ENCODE measurements at regions not wholly inside any gene's neighbourhood (a gene's known extent, or its start where the extent isn't known, plus 50 kb on each side); places are given as distances from the start of the nearest gene placed in this dataset.
"Not testable (repeated sequence)": the region's sequence is repeated elsewhere in the genome, so short reads cannot be mapped to it uniquely, and the experiment has no call there.

DNA sequence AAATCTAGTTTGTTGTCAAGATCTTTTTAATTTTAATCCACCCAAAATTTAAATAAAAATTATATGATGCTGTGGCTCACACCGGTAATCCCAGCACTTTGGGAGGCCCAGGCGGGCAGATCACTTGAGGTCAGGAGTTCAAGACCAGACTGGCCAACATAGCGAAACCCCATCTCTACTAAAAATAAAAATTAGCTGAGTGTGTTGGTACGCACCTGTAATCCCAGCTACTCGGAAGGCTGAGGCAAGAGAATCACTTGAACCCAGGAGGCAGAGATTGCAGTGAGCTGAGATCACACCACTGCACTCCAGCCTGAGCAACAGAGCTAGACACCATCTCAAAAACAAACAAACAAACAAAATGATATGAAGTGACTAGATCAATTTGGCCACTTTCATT, 253.0 kb upstream of the MGMT start:
- H3K9me3 Mint-ChIP-seq; H3K36me3 Mint-ChIP-seq (ENCODE audit: low read depth); CTCF ChIA-PET; H3K4me1 Mint-ChIP-seq; H3K27ac Mint-ChIP-seq; H3K4me3 Mint-ChIP-seq; POLR2A ChIA-PET; H3K27me3 Mint-ChIP-seq; DNase-seq: not testable (repeated sequence)

DNA sequence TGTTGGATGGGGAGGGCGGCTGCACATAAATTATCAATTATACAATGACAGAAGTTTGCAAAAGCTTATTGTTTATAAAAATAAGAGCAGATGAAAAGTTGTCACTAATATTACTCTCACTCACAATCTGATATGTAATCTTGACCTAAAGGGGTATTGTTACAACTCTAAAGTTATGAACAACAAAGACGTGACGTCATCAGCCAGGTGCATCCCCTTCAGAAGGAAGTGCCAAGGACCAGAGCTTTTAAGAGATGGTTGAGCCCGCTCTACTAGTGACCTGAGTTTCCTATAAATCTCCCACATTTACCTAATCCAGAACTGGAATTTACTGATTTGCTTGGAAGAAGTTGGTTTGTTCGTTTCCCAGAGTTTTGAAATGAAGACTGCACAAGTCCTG, 247.7 kb upstream of the MGMT start:
- Mint-ChIP-seq H3K27ac (no peak overlapping the region), H3K4me3 (no peak overlapping the region), H3K9me3 (no peaks in the 10 kb centered on the region), H3K27me3 (no peaks in the 10 kb centered on the region), H3K36me3 (ENCODE audit: low read depth) (no peaks in the 10 kb centered on the region), H3K4me1 (no peaks in the 10 kb centered on the region)
- CTCF ChIA-PET, result interaction anchor here (0.7 kb wide), 1 partner anchor 9 kb away, joined by 3 read pairs; no protein-coding TSS in a partner anchor
- POLR2A ChIA-PET, result no interaction called here
- DNase-seq, result no peak

DNA sequence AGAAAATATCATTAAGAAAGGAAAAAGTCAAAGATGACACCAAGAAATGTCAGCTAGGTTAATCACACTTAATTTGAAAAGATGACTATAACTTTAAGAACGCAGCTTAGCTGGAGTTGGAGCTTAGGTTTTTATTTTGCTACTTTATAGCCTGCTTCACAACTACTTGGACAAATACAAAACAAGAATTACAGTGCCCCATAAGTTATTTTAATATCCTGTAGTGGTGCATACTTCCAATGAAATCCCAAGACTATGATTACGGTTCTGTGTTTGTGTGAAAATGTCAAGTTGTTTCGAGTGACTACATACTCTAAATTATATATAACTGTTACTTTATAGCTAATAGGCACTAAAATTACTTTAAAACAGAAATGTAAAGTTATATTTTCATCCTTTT, 244.6 kb upstream of the MGMT start:
- ChIA-PET POLR2A (no interaction called here), CTCF (no interaction called here)
- Mint-ChIP-seq H3K36me3 (ENCODE audit: low read depth) (no peaks in the 10 kb centered on the region), H3K27me3 (no peaks in the 10 kb centered on the region), H3K4me3 (no peak overlapping the region), H3K27ac (no peak overlapping the region), H3K4me1 (no peaks in the 10 kb centered on the region), H3K9me3 (peaks cover 9% of the 10 kb centered on the region)
- DNase-seq, result no peak

DNA sequence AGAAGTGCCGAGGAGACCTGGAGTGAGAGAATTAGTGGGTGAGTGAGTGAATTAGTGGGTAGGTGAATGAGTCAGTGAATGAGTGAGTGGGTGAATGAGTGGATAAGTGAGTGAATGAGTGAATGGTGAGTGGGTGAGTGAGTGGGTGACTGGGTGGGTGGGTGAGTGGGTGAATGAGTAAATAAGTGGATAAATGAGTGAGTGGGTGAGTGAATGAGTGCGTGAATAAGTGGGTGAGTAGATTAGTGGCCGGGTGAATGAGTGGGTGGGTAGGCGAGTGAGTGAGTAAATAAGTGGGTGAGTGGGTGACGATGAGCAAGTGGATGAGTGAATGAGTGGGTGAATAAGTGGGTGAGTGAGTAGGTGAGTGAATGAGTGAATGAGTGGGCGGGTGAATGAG, 243.7 kb upstream of the MGMT start:
- Mint-ChIP-seq H3K27ac (no peak overlapping the region), H3K4me3 (no peak overlapping the region), H3K27me3 (no peaks in the 10 kb centered on the region), H3K36me3 (ENCODE audit: low read depth) (no peaks in the 10 kb centered on the region), H3K4me1 (no peaks in the 10 kb centered on the region), H3K9me3 (peaks cover 9% of the 10 kb centered on the region)
- DNase-seq, result no peak
- POLR2A ChIA-PET, result no interaction called here
- CTCF ChIA-PET, result no interaction called here

DNA sequence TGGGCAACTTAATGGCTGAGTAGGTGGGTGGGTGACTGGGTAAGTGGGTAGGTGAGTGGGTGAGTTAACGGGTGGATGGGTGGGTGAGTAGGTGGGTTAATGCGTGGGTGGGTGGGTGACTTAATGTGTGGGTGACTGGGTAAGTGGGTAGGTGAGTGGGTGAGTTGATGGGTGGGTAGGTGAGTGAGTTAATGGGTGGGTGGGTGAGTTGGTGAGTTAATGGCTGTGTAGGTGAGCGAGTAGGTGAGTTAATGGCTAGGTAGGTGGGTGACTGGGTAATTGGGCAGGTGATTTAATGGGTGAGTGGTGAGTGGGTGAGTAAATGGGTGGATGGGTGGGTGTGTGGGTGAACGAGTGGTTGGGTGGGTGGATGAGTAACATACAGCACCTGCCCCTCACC, 243.0 kb upstream of the MGMT start:
- Mint-ChIP-seq H3K27me3 (no peaks in the 10 kb centered on the region), H3K9me3 (peaks cover 9% of the 10 kb centered on the region), H3K27ac (no peak overlapping the region), H3K4me3 (no peak overlapping the region), H3K36me3 (ENCODE audit: low read depth) (no peaks in the 10 kb centered on the region), H3K4me1 (no peaks in the 10 kb centered on the region)
- no peak for DNase-seq
- POLR2A ChIA-PET, result no interaction called here
- CTCF ChIA-PET, result no interaction called here

DNA sequence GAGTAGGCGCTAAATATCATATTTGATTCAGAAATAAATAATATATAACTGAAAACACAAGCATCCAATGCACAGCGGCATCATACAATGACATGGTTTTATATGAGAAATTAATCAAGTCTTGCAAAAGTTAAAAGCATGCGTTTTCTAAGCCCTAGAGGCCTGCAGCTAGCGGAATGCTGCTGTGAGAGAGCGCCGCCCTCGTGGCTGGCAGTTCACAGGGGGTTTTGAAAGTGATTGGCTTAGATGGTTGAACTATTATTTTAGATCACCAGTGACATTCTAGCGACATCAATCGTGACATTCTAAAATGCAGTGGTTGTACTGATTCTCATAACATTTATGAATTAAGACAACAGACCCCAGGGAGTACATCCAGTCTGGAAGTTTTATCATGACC, 235.2 kb upstream of the MGMT start:
- POLR2A ChIA-PET, result no interaction called here
- CTCF ChIA-PET, result no interaction called here

DNA sequence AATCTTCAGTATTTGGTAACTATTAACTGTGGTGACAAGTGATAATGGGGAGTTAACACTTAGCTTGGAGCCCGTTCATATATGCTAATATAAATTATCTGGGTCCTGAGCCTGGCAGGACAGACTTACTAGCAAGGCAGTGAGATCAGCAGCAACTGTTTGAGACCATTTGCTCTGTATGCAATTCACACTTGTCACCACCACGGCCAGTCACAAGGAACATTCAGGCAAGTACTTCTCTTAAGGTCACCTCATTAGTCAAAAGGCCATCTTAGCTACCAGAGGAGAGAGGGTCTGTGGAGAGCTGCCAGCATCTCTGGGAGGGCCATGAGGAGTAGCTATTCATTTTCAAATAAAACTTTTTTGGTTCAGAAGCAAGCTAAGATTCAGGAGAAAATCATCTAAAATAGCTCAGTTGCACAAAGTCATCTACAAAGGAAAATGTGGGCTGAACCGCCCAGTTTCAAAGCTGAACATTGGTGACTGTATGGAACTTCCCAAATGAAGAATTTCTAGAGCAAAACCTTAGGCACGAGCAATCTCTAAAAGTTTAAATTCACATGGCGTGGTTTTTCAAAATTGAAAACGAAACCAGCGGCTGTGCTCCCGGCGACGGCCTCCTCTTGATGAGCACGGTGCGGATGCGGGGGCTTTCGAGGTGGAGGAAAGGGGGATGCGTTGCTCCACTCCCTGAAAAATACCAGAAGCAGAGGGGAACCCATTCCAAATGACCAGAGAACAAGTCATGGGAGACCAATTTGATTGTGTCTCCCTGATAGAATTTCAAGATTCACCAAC, 233.5 kb upstream of the MGMT start:
- H3K27ac Mint-ChIP-seq, result no peak overlapping the region
- H3K36me3 Mint-ChIP-seq (ENCODE audit: low read depth), result no peaks in the 10 kb centered on the region
- CTCF ChIA-PET, result no interaction called here
- POLR2A ChIA-PET, result no interaction called here
- no peak for DNase-seq
- peak overlapping the region; percentile 25 for H3K4me3 Mint-ChIP-seq
- H3K9me3 Mint-ChIP-seq, result peaks cover 3% of the 10 kb centered on the region
- no peaks in the 10 kb centered on the region for H3K4me1 Mint-ChIP-seq
- H3K27me3 Mint-ChIP-seq, result no peaks in the 10 kb centered on the region

More for the DNA sequence above, 235.2 kb upstream of the MGMT start:
- Mint-ChIP-seq H3K27ac (no peak overlapping the region), H3K27me3 (no peaks in the 10 kb centered on the region), H3K36me3 (ENCODE audit: low read depth) (no peaks in the 10 kb centered on the region), H3K4me3 (no peak overlapping the region), H3K4me1 (no peaks in the 10 kb centered on the region), H3K9me3 (peaks cover 7% of the 10 kb centered on the region)
- DNase-seq, result no peak

DNA sequence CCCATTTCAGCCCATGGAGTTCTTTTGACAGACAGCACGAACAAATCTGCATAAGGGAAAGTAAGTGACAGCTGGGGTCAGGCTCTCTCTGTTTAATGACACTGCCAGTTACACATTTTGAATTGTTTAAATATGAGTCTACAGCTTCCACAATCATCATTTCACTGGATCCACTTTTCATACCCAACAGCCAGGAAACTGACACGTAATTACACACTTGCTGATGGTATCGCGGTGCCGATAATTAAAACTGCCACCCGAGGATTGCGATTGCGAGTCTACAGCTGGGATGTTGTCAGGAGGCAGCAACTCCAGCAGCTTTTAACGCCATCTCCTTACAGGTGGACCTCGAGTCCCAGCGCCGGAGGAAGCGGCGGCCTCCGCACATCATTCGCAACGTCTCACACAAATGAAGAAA, 230.8 kb upstream of the MGMT start:
- no peak overlapping the region for H3K27ac Mint-ChIP-seq
- H3K4me1 Mint-ChIP-seq, result no peaks in the 10 kb centered on the region
- no peaks in the 10 kb centered on the region for H3K27me3 Mint-ChIP-seq
- DNase-seq, result no peak
- no peak overlapping the region for H3K4me3 Mint-ChIP-seq
- ChIA-PET POLR2A (no interaction called here), CTCF (no interaction called here)
- no peaks in the 10 kb centered on the region for H3K36me3 Mint-ChIP-seq (ENCODE audit: low read depth)
- H3K9me3 Mint-ChIP-seq, result no peaks in the 10 kb centered on the region

DNA sequence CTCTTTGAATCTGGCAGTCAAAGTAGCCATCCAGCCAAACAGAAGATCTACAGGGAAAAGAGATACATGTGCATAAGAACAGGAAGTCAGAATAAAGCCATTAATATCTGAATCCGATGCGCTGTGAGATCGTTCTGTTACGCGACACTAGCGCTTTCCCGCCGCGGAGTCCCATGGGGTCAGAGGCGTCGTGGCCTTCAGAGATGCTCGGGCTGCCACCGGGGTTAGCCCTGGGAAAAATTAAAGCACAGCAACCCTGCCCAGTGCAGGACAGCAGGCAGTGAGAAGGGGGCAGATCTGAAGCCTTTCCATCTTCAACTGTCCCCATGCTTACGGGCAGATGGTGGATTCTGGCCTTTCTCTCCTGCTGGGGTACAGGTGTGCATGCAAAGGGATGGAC, 225.6 kb upstream of the MGMT start:
- ChIA-PET CTCF (no interaction called here), POLR2A (no interaction called here)
- Mint-ChIP-seq H3K36me3 (ENCODE audit: low read depth) (no peaks in the 10 kb centered on the region), H3K4me3 (no peak overlapping the region), H3K27ac (no peak overlapping the region), H3K27me3 (no peaks in the 10 kb centered on the region), H3K4me1 (no peaks in the 10 kb centered on the region), H3K9me3 (no peaks in the 10 kb centered on the region)
- DNase-seq, result no peak

DNA sequence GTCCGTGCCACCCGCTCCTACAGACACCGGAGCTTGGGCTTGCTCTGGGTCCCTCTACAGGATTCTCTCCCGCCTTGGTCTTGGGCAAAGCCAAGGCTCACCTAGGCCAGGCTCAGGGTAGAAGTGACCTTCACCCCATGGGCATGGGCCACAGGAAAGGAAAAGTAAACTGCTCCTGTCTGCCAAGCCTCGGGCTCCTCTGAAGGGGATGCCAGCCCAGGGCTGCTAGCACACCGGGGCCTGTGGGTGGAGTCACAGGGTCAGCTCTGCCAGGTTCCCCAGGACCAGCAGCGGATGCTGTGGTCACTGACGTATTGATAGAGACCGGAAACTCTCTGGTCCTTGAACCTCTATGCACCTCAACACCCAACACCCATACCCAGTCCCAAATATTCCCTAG, 222.7 kb upstream of the MGMT start:
- Mint-ChIP-seq H3K36me3 (ENCODE audit: low read depth) (no peaks in the 10 kb centered on the region), H3K4me1 (no peaks in the 10 kb centered on the region), H3K27ac (no peak overlapping the region), H3K9me3 (no peaks in the 10 kb centered on the region), H3K27me3 (no peaks in the 10 kb centered on the region), H3K4me3 (no peak overlapping the region)
- no peak for DNase-seq
- ChIA-PET CTCF (no interaction called here), POLR2A (no interaction called here)

DNA sequence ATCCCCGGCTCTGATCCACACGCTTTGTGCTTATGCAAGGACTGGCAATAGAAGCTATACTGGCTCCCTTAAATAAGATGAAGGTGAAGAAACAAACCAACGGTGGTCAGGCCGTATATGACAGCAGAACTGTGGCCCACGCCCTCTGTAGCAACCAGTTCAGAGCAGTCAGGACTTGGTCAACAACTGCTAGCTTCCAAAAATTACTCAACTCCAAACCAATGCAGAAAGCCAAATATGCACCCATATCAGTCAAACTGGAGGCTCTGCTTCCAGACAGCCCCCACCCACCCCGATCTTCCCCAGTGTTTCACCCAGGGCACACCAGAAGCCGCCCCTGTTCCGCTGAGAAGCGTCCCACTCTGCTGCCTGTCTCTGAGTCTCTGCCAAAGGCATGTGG, 222.3 kb upstream of the MGMT start:
- Mint-ChIP-seq H3K27ac (no peak overlapping the region), H3K4me1 (no peaks in the 10 kb centered on the region), H3K27me3 (no peaks in the 10 kb centered on the region), H3K36me3 (ENCODE audit: low read depth) (no peaks in the 10 kb centered on the region), H3K4me3 (no peak overlapping the region), H3K9me3 (no peaks in the 10 kb centered on the region)
- DNase-seq, result no peak
- POLR2A ChIA-PET, result no interaction called here
- CTCF ChIA-PET, result no interaction called here

DNA sequence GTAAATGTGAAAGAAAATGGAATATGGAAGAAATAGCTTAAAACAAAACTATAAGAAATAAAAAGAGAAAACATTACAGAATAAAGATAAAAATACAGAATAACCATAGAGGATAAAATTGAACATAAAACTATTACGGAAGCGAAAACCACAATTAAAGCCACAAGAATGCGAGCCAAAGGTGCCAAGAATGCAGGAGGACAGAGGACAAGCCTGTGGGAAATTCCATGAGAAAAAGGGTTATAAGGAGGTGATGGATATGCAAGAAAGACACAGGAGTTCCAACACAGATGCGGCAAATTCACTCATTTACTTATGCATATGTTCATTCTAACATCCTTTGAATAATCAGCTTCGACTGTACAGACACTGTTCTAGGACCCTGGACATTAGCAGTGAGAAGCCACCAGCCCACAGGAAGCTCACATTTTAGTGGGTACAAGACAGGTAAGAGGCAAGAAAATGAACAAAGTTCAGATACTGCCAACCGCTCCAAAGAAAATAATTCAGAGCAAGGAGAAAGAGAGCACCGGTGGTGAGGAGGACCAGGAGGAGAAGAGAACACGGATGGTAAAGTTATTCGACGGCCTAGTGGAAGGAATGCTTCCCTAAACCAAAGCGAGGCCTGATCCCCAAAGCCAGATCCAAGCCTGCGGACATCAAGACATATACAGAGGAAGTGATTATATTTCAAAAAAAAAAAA, 213.7 kb upstream of the MGMT start:
- DNase-seq, result no peak
- Mint-ChIP-seq H3K27ac (no peak overlapping the region), H3K4me1 (no peaks in the 10 kb centered on the region), H3K4me3 (no peak overlapping the region), H3K27me3 (no peaks in the 10 kb centered on the region), H3K9me3 (peaks cover 3% of the 10 kb centered on the region), H3K36me3 (ENCODE audit: low read depth) (no peaks in the 10 kb centered on the region)
- ChIA-PET CTCF (no interaction called here), POLR2A (no interaction called here)

DNA sequence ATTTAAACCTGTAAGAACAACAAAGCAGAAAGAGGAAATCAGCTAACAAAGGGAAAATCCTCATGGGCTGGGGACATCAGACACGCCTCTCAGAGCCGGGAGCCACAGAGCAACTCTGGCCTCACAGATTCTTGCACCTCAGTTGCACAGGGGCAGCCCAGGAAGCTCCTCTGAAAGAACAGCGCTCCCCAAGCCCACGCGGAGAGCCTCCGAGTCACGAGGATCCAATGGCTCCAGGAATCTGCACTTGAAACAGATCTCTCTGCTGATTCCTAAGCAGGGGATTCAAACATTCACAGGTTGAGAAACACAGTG, 213.2 kb upstream of the MGMT start:
- POLR2A ChIA-PET, result no interaction called here
- CTCF ChIA-PET, result no interaction called here
- no peak for DNase-seq
- no peak overlapping the region for H3K4me3 Mint-ChIP-seq
- peaks cover 3% of the 10 kb centered on the region for H3K9me3 Mint-ChIP-seq
- no peaks in the 10 kb centered on the region for H3K36me3 Mint-ChIP-seq (ENCODE audit: low read depth)
- no peak overlapping the region for H3K27ac Mint-ChIP-seq
- H3K27me3 Mint-ChIP-seq, result no peaks in the 10 kb centered on the region
- H3K4me1 Mint-ChIP-seq, result no peaks in the 10 kb centered on the region

DNA sequence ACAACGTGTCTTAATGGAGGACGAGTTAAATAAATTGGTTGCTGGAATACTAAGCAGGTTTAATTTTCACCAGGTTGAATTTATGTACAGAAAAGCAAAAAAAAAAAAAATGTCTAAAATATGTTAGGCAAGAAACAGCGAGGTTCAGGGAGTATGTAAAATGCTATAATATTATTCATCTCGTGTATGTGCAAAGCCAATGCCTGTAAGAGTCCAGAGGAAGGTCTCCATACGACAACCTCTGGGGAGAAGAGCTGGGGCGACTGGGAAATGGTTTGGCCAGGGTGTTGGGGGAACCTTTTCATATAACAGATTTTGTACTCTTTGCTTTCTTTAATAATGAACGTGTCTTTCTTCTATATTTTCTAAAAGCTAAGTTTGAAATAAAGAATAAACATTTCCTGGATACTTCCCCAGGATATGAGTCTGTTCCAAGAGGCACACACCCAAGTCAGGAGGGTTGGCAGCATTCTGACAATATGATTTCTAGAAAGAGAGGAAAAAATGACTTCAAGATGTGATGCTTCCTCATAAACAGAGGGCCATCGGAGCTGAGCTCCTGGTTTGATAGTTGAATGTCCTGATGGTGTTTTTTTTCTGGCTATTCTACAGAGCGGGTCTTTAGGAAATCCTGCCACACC, 208.6 kb upstream of the MGMT start:
- DNase-seq, result no peak
- Mint-ChIP-seq H3K27me3 (no peaks in the 10 kb centered on the region), H3K4me3 (no peak overlapping the region), H3K36me3 (ENCODE audit: low read depth) (no peaks in the 10 kb centered on the region), H3K27ac (no peak overlapping the region), H3K4me1 (no peaks in the 10 kb centered on the region), H3K9me3 (no peaks in the 10 kb centered on the region)
- CTCF ChIA-PET, result no interaction called here
- POLR2A ChIA-PET, result no interaction called here
